HG03520 (cell line): ENCODE measurements at regions not wholly inside any gene's neighbourhood (a gene's known extent, or its start where the extent isn't known, plus 50 kb on each side); places are given as distances from the start of the nearest gene placed in this dataset.

Source experiments
- ATAC-seq: cut with Tn5 transposase; IDR thresholded peaks from one replicate; pipeline ENCODE4 v1.9.1; 2021; ENCODE audit warnings: mild to moderate bottlenecking, moderate library complexity; ENCODE audit not compliant: unreplicated experiment

DNA sequence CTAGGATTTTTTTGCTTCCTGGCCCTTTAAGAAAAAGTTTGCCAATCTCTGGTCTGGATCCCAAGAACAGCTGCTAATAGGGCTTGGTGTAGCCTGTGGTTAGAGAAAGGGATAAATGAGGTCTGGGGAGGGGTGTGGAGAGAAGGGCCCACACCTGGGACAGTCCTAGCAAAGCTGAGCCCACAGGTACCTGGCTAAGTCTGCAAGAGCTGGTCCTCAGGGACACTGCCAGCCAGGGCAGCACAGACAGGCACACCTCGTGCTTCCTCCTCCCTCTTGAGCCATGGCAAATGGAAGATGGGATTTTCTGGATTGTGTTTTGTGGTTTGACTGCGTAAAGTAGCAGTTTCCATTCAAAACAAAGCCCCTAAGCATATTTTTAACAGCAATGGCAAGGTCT is 217.5 kb downstream of the SOX9 start:
- no peak for ATAC-seq

DNA sequence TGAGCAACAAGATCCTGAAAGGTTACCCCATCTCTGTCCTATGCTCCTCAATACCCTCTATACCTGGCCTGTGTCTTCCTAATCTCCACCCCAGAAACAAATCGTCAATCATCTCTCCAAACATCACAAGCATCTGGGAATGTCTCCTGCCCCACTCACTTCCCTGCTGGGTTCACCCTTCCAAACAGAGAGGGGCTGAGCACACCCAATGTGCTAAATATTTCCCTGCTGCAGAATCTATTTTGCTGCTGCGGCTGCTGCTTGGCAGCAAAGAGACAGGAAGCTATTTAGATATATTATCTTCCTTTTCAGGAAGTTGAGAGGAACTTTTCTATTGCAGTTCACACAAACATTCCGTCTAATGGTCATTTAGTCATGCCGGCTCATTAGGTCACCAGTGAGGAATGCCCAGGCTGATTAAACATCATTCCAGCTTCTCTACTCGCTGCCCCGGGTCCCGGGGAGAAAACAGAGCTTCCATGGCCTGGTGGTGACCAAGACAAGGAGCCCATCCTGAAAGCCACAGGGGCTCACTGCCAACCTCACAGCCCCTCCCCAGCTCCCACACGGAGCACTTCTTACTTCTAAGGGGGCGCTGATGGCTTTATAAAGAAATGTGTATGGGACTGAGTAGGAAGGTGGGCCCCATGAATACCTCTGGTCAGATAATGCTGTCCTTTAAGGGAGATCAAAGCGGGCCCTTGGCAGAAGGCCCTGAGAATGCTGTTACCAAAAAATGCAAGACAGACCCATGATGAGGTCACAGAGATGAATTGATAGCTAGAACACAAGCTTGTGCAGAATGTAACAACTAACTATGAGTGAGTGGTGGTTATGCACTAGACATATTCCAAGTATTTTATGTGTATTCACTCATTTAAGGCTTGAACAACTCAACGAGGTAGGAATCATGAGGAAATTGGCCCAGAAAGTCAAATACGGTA is 218.3 kb downstream of the SOX9 start:
- no peak for ATAC-seq

DNA sequence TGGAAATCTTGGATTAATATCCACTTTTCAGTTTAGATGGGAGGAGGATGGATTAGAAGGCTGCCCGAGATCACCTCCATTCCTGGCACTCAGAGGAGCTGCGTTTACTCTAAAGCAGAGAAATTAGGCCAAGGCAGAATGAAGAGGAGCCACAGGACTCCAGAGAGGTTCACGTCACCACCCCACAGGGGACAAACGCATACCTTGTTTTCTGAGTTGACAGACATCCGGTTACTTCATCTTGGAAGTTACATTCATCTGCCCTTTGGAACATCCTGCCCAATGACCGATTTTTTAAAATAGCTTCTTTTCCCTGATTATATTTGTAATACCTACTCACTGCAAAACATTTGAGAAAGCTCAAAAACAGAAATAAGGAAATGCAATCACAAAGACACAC is 220.0 kb downstream of the SOX9 start:
- ATAC-seq, result no peak

DNA sequence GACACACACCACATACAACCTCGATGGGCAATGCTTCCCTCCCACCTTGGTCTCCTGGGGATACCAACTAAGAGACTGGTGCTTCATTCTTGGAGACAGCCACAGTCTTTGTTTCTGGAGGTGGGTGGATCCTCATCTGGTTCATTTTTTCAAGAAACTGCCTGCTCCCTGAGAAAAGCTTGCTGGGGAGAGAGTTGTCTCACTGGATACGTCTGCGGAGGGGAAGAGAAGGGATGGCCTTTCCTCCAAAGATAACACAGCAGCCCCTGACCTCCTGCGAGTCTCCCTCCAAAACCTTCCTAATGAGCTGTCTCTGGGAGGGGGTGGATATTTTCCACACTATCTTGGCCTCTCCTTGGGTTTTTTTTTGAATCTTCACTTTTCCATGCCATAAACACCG is 221.2 kb downstream of the SOX9 start:
- no peak for ATAC-seq

DNA sequence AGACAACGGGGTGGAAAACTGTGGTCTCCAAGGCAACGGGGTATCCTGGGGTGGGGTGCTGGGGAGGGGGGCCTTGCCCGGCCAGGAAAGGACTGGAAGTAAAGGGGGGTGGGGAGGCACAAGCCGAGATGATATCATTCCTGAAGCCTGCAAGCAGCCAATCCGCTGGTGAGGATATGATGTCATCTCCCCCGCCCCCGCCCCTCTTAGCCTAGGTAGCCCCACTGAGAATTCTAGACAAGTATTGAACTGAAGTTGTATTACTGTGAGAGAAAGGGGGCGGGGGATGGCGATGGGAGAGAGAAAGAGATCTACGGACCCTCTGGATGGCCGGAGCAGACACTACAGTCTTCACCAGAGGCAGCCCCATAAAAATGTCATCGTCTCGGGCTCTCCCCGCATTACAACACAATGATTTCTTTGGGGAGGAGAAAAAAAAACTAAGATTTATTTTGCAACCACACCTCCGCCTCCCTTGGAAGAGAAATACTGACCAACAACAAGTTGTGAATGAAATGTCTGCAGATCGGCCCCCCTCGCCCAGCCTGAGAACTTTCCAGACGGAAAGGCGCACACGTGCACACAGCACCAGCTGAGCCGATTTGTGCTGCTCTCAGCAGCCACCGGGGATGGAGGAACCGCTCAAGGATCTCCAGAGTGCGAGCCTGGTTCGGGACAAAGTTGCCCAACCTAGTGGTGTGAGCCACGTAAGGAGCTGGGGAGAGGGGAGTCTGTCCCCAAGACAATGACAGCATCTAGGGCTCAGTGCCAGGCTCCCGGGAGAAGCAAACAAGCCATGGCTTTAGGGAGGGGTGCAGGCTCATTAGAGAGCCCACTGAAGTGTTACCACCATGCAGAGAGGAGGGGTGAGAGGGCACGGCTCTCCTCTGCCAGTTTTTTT is 222.1 kb downstream of the SOX9 start:
- ATAC-seq, result no peak

DNA sequence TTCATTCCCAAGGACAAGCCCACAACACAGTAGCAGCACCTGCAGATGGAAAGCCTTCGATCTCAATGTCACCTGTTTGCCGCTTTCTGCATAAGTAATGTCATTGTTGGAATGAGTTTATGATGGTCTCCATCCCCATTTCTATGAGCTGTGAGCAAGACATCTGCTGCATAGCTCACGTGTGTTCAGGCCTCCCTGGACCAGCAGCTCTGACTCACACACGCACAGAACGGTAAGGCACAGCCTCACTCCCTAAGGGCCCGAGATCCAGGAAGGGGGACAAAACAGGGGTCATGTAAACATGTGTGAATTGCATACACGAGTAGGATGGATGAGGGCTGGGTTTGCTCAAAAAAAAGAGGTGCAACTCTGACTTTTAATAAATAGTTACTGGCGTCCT is 223.1 kb downstream of the SOX9 start:
- ATAC-seq, result no peak

DNA sequence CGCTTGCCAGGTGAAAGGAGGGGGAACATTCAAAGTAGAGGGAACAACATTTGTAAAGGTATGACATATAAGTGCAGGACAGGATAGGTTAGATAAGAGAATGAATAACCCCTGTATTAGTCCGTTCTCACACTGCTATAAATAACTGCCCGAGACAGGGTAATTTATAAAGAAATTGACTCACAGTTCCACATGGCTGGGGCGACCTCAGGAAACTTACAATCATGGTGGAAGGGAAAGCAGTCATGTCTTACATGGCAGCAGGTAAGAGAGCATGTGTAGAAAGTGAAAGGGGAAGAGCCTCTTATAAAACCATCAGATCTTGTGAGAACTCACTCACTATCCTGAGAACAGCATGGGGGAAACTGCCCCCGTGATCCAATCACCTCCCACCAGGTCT is 223.8 kb downstream of the SOX9 start:
- no peak for ATAC-seq

DNA sequence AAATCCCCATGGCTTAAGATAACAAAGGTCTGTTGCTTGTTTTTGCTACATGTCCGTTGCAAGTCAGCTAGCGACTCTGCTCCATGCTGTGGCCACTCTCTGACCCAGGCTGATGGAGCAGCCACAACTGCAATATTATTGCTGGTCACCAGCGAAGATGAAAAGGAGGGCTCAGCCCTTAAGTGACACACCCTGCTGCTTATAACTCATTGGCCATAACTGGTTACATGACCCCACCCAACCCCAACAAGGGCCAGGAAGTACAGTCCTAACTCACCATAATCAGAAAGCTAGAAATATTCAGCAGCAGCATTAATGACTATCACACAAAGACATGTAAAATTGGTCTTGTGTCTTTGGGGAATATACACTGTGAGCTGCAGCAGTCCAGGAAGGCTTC is 224.3 kb downstream of the SOX9 start:
- no peak for ATAC-seq

DNA sequence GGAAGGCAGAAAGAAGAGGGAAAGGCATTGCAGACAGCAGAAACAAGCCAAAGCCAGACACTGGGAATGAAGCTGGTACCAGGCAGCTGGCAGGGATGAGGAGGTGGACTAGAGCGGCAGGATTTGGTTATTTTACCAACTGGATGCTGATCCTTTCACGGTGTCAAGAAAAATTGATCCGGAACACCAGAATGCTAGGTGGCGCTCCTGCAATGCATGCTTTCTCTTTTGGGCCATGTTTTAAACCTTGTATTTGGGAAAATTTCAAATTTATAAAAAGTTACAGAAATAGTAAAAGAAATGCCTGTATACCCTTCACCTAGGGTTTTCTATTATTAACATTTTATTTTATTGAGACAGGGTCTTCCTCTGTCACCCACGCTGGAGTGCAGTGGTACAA is 224.7 kb downstream of the SOX9 start:
- ATAC-seq, result no peak

DNA sequence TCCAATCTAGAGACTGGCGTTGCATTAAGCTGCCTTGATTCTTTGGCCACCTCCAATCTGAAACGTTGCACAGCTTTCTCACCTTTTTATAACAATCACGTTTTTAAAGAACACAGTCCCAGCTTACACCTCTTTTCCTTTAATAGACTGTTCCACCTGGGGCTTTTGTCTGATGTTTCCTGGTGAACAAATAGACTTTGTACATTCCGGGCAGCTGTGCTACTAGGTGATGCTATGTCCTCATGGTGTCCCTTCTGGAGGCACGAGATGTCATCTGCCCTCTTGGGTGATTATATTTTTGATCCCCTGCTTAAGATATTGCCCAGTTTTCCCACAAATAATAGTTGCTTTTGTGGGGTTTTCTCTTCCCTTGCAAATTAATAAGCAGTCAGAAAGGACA is 225.5 kb downstream of the SOX9 start:
- ATAC-seq, result no peak

DNA sequence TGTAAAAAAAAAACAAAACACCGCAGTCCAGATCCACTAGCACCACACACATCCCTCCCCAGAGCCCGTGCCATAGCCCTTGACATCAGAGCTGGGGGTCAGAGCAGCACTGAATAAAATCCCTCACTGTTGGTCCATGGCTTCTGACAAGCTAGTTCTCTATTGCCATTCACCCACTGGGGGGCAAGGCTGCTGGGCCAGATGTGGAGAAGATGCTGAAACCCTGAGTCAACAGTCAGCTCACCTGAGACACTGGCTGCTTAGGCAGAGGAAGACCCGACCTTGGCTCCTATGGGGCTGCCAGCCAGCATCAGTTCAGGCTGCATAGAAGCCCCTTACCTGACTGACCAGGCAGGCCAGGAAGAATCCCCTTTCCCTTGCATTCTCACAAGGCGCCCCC is 228.2 kb downstream of the SOX9 start:
- no peak for ATAC-seq

DNA sequence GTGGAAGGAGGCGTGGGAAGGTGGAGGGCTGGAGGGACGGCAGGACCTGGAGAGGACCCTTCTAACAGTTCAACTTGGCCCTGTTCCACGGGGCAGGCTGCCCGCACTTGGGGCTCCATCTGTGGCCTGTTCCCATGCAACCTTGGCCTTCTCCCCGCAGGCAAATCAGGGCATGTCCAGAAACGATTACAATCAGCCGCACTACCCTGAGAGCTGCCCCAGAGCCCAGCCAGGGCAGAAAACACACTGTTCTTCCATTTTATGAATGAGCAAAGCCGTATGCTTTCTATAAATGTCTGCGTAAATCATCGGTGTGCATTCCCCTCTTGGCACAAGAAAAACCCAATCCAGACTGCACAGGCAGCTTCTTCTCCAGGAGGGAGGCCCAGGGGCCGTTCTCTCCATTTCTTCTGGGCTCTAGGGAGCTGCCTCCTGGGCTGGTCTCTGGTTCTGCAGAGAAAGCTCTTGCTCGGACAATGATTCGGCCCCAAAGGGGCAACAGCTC is 228.7 kb downstream of the SOX9 start:
- no peak for ATAC-seq

DNA sequence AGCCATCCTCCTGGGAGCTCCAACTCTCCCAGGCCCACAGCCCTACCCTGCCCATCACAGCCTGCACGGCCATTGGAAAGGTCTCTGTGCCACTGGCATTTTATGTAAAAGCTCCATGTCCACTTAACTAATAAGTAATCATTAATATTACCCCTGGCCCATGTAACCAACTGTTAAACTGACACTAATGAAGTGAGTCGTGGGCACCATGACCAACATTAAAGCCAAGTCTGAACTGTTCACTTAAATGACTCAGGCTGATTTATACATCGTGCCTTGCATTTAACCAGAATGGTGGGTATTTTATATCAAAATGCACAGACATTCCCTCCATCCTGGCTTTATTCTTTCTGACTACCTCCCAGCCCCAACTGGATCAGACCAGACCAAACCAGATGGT is 229.3 kb downstream of the SOX9 start:
- ATAC-seq, result no peak

DNA sequence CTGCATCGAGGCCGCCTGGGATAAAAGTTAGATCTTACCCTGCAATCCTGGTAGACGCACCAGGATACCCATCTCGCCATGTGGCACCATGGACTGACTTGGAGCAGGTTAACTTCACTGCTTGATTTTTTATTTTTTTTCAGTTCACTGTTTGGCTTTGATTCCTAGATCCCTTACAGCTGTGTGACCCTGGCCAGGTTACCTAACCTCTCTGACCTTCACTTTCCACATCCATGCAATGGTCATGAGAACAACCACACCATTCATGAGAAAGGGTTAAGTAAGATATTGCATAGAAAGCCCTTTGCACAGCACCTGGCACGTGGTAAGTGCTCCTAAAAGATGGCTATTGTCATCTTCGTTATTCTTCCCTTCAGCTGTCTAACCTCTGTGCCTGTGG is 230.5 kb downstream of the SOX9 start:
- ATAC-seq, result no peak

DNA sequence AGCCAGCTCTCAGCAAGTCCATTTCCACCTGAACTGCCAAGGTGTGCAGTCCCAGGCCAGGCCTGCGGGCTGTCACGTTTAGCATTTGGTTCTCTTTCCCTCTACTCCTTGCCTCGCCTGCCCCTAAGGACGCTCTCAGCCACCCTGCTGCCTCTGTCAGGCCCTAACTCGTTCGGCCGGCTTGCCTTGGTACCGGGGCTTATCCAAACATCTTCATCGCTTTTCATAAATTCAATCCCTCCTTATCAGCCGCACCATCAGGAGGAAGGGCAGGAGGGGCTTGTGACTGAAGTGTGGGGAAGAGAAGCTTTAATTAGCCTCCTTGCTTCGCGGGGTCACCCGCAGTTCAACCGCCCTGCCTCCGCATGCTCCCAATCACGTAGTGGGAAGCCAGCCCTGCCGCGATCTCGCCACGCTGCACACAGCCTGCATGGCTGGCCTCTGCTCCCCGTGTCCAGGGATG is 231.1 kb downstream of the SOX9 start:
- ATAC-seq, result no peak

DNA sequence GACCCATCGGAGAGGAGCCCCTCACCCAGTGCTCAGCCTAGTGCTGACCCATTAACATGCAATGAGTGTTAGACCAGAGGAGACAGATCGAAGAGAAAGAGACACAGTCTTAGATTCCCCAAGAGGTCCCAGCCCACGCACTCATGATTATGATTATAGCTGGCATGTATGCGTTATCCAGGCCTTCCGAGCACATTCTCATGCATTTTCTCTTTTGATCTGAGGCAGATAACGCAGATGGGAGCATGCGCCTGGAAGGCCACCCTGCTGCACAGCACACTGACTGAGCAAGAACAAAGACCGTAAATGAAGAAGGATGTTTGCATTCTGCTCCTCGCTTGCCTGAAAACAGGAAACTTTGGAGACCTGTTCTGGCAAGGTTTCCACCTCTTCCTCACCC is 232.7 kb downstream of the SOX9 start:
- no peak for ATAC-seq

DNA sequence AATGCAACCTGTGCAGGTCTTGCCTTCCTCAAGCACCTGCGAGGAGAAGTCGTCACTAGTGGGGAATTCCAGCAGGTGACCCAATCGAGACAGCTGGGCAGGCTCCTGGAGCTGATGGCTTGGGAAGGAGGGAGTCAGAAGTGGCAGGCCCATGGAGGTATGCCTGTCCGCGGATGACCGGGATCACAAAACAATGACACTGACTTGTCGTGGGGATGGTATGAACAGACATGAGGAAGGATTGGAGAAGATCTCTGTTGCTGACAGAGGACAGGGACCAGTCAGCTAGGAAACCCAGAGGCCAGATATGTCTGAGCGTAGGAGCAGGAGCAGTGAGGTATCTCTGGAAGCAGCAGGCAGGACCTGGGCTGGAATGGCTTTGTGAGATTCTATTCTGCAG is 233.3 kb downstream of the SOX9 start:
- ATAC-seq, result no peak

DNA sequence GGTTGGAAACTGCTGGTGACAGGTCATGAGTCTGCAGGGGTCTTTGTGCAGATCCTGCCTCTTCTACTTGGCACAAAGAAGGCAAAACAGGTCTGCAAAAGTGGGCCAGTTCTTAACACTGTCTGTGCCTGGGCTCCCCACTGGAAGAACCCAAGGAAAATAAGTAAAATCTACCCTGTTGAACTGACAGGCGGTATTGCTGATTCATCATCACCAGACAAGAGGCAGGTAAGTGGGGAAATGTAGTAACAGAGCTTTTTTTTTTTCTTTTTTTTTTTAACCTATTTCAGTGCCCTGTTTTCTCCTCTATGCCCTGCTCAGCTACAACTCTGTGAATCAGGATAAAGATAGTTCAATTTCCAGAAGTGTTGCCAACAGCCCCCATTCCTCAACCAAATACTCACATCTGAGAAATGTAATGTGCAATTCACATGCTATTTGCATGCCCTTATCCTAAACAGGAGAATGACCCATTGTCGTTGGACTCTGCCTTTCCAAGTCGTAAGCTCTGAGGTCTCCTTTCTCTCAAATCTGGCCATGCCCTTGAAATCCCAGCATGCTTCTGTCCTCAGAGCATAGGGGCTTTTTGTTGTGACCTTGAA is 237.0 kb downstream of the SOX9 start:
- no peak for ATAC-seq

DNA sequence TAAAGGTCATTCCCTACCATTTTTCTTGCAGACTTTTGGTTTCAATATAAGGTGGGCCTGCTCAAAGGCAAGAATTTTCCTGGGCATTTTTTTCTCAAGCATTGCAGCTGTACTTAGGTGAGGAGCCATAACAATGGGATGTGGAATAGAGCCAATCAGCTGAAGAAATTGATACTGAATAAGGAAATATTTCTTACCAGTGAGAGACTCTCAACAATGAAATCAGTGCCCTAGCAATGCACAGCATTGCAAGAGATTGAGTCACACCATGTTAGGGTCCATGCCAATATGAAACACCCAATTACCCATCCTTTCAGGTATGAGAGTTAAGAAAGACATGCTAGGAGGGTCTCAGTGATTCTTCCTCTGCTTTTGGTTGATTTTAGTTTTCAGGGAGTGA is 237.6 kb downstream of the SOX9 start:
- no peak for ATAC-seq

DNA sequence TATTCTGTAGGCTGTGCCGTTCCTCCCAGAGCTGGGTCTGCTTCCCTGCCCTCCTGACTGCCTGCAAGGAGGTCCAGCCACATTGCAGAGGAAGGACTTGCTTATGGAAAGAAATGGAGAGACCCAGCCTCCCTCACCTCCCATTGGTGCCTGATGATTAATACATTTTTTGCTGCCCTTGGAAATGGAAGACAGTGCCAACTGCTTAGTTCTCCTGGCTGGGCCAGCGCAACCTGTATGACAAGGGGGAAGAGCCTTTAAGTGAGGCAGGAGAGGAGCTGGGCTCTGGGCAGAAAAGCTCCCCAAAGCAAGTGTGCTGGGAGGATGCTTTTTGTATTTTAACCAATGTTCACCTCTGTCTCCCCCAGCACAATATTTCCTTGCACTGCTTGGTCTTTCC is 238.5 kb downstream of the SOX9 start:
- no peak for ATAC-seq

DNA sequence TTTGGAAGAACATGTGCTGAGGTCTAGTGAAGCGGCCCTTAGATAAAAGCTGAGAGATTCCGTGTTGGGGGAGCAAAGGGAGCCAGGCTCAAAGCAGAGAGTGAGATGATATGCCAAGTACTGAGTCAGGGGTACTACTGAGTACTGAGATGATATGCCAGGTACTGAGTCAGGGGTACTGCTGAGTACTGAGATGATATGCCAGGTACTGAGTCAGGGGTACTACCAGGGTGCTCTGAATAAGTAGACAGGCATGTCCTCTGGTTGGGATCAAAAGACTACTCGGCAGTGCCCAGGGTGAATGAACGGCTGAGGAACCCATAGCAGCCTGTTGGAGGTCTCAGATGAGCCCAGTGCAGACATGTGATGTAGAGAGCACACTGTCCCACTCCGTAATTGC is 239.0 kb downstream of the SOX9 start:
- no peak for ATAC-seq
